GM20000 (cell line): ENCODE measurements at regions not wholly inside any gene's neighbourhood (a gene's known extent, or its start where the extent isn't known, plus 50 kb on each side); places are given as distances from the start of the nearest gene placed in this dataset.

Experiments
- DNase-seq: peaks from one replicate; pipeline ENCODE4 v3.0.0; 2012; ENCODE audit warnings: low spot score
- CTCF ChIP-seq: IDR thresholded peaks from 2 replicates; pipeline ENCODE4 v1.5.1; 2012; ENCODE audit warnings: mild to moderate bottlenecking, control low read depth; ENCODE audit errors: extremely low read depth, missing control alignments

- DNase-seq: no peak
- TF ChIP-seq CTCF: no peak
These were observed 73.8 kb downstream of the CLDN34 start for GRCh38 chrX:10040961-10041360.

GRCh38 chrX:10041383-10041782 is 74.2 kb downstream of the CLDN34 start:
- no peak for TF ChIP-seq CTCF
- no peak for DNase-seq

GRCh38 chrX:10042055-10042454 is 74.9 kb downstream of the CLDN34 start:
- DNase-seq: no peak
- no peak for TF ChIP-seq CTCF

- DNase-seq: no peak
- no peak for TF ChIP-seq CTCF
These were observed 76.2 kb downstream of the CLDN34 start for GRCh38 chrX:10043386-10043785.

GRCh38 chrX:10044021-10044420 is 76.9 kb downstream of the CLDN34 start:
- TF ChIP-seq CTCF: no peak
- no peak for DNase-seq

- no peak for TF ChIP-seq CTCF
- DNase-seq: no peak
These were observed 78.3 kb downstream of the CLDN34 start for GRCh38 chrX:10045327-10046000.

GRCh38 chrX:10047133-10047532 is 80.0 kb downstream of the CLDN34 start:
- TF ChIP-seq CTCF: no peak

More at GRCh38 chrX:10047133-10047532, 80.0 kb downstream of the CLDN34 start:
- DNase-seq: no peak
